Gastroesophageal sphincter (tissue), 4 donors: ENCODE measurements at regions not wholly inside any gene's neighbourhood (a gene's known extent, or its start where the extent isn't known, plus 50 kb on each side); places are given as distances from the start of the nearest gene placed in this dataset.

Experiments
- ATAC-seq: fragments of 150-250 bp; one replicate; pipeline ENCODE4 v1.9.1; 2016; ENCODE audit warnings: mild to moderate bottlenecking, moderate library complexity
- H3K27ac ChIP-seq, 4 donors: fragments of 200-600 bp; sonication (generic) in 3 of 4; 1 replicate in 3 of 4; 2 replicates in 1 of 4; pipeline ENCODE4 v1.5.1; 2016 to 2019
- H3K27me3 ChIP-seq: fragments of 200-600 bp; sonication (generic); one replicate; pipeline ENCODE4 v1.5.1; 2019
- H3K36me3 ChIP-seq, 2 donors: fragments of 200-600 bp; sonication (generic); one replicate each; pipeline ENCODE4 v1.5.1; 2019; ENCODE audit warnings: control low read depth in 1 of 2
- H3K4me1 ChIP-seq, 3 donors: fragments of 200-600 bp; sonication (generic); 1 replicate in 2 of 3; 2 replicates in 1 of 3; pipeline ENCODE4 v1.5.1; 2016 to 2019; ENCODE audit warnings: control low read depth in 2 of 3
- H3K4me3 ChIP-seq, 2 donors: fragments of 200-600 bp; sonication (generic); one replicate each; pipeline ENCODE4 v1.5.1; 2019; ENCODE audit warnings: mild to moderate bottlenecking in 1 of 2, moderate library complexity in 1 of 2
- H3K9me3 ChIP-seq, 3 donors: fragments of 200-600 bp; sonication (generic); one replicate each; pipeline ENCODE4 v1.5.1; 2017 to 2019; ENCODE audit warnings: control low read depth in 2 of 3
- CTCF ChIP-seq, 4 experiments: fragments of 200-600 bp in 2 of 4; fragments of 450-650 bp in 2 of 4; sonication (generic) in 1 of 4; IDR thresholded peaks; one replicate each; pipeline ENCODE4 v1.5.1; 2017 to 2019; ENCODE audit warnings: antibody characterized with exemption in 4 of 4, mild to moderate bottlenecking in 2 of 4, moderate library complexity in 2 of 4
- EP300 ChIP-seq: sonication (generic); formaldehyde crosslinking; IDR thresholded peaks from one replicate; pipeline ENCODE4 v1.6.1; 2017; ENCODE audit warnings: antibody characterized with exemption, mild to moderate bottlenecking
- POLR2A ChIP-seq, 2 donors: fragments of 450-650 bp; IDR thresholded peaks; one replicate each; pipeline ENCODE4 v1.6.1; 2017; ENCODE audit warnings: antibody characterized with exemption in 2 of 2, mild to moderate bottlenecking in 2 of 2, moderate library complexity in 1 of 2
- POLR2AphosphoS5 ChIP-seq: sonication (generic); formaldehyde crosslinking; IDR thresholded peaks from one replicate; pipeline ENCODE4 v1.6.1; 2017; ENCODE audit warnings: antibody characterized with exemption

GRCh38 chrX:55169782-55170181 lies 50.4 kb upstream of the PAGE5 start:
- H3K27me3 ChIP-seq: no peaks in the 10 kb centered on the region
- no peaks in the 10 kb centered on the region for H3K4me1 ChIP-seq
- ATAC-seq: no peak
- no peak overlapping the region for H3K27ac ChIP-seq
- TF ChIP-seq EP300 (no peak), POLR2A (IDR thresholded peaks at IDR 0.05) (no peak), POLR2AphosphoS5 (no peak), CTCF (IDR thresholded peaks at IDR 0.05) (no peak)
- no peaks in the 10 kb centered on the region for H3K9me3 ChIP-seq
- H3K36me3 ChIP-seq: no peaks in the 10 kb centered on the region
- no peak overlapping the region for H3K4me3 ChIP-seq
